ENCODE measurements at regions not wholly inside any gene's neighbourhood (a gene's known extent, or its start where the extent isn't known, plus 50 kb on each side); places are given as distances from the start of the nearest gene placed in this dataset.

DNA sequence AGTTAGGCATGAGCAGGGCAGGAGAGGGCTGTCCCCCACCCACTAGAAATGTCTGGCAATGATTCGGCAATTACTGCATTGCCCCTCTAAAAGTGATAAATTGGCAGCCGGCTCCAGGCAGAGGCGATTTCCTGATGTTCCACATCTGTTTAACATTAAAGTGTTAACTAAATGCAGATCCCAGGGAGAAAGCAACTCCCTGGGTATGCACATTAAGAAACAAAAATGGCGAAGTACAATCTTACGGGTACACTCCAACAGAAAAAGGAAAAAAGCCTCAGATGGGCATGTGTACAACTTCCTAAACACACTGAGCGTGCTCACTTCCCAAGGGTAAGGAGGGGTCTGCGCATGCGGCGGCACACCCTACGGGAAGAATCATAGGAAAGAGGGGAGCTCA, 314.4 kb downstream of the CASP12 start:
- DNase-seq (ENCODE audit: low spot score) (no peak), ATAC-seq (ENCODE audit: insufficient number of reproducible peaks, low FRiP score, low read depth) (no peak)
- TF ChIP-seq, protein P1, sequence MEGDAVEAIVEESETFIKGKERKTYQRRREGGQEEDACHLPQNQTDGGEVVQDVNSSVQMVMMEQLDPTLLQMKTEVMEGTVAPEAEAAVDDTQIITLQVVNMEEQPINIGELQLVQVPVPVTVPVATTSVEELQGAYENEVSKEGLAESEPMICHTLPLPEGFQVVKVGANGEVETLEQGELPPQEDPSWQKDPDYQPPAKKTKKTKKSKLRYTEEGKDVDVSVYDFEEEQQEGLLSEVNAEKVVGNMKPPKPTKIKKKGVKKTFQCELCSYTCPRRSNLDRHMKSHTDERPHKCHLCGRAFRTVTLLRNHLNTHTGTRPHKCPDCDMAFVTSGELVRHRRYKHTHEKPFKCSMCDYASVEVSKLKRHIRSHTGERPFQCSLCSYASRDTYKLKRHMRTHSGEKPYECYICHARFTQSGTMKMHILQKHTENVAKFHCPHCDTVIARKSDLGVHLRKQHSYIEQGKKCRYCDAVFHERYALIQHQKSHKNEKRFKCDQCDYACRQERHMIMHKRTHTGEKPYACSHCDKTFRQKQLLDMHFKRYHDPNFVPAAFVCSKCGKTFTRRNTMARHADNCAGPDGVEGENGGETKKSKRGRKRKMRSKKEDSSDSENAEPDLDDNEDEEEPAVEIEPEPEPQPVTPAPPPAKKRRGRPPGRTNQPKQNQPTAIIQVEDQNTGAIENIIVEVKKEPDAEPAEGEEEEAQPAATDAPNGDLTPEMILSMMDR (IDR thresholded peaks at IDR 0.05) = no peak
- H3K27me3 ChIP-seq (replicated peaks; ENCODE audit: insufficient read depth) = no peaks in the 10 kb centered on the region
- no peaks in the 10 kb centered on the region for H3K9me3 ChIP-seq
- no peak overlapping the region for H3K4me3 ChIP-seq
- H3K36me3 ChIP-seq = no peaks in the 10 kb centered on the region
- H3K4me1 ChIP-seq (ENCODE audit: control insufficient read depth in 1 of 2, low read depth in 2 of 2) = no peaks in the 10 kb centered on the region
- H3K27ac ChIP-seq = no peak overlapping the region

DNA sequence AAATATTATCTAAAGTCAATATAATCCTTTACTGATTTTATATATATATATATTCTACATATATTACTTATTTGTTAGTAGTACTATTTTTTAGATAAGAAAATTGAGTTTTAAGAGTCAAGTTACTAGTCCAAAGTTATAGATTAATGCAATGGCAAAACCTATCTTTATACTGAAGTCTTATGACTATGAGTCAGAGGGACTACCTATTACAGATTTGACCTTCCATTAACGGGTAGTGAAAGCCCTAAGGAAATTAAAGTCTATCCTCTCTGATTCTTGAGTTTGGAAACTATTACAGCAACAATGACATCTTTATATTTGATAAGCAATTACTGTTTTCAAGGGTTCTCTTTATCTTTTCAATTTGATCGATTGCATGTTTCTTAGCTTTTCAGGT, 315.8 kb downstream of the CASP12 start:
- Histone ChIP-seq H3K27ac (no peak overlapping the region), H3K36me3 (no peaks in the 10 kb centered on the region), H3K9me3 (no peaks in the 10 kb centered on the region), H3K27me3 (replicated peaks; ENCODE audit: insufficient read depth) (no peaks in the 10 kb centered on the region), H3K4me3 (no peak overlapping the region), H3K4me1 (ENCODE audit: control insufficient read depth in 1 of 2, low read depth in 2 of 2) (no peaks in the 10 kb centered on the region)
- no peak for DNase-seq (ENCODE audit: low spot score)
- ATAC-seq (ENCODE audit: insufficient number of reproducible peaks, low FRiP score, low read depth) = no peak
- TF ChIP-seq, protein P1 (IDR thresholded peaks at IDR 0.05) = no peak

DNA sequence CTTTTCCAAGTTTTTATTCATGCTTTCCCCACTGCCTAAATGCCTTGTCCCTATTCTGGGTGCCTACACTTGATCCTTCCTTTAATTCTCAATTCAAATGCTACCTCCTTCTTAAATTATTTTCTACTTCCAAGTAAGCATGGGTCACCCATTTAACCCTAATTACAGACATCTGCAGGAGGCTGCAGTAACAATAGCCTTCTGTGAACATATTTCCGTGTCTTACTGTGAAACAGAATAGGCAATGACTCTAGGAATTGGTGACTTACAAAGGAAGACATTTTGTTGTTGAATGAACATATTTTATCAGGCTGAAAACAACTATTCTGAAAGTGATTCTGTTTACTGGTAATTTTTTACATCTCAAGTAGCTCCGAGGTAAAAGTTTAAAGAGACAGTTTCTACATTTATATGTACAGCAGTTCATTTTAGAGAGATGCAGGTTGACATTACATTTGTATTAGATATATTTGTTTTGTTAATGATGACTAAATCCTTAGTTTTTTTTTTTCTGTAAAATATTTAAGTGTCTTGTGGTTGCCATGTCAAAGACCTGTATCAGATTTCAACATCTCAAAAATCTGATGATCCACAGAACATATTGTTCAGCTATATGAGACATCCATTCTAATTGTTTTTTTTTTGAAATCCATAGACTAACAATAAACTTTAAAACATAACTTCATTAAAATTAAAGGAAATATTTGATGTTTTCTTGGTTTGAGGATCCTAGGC, 316.8 kb downstream of the CASP12 start:
- H3K36me3 ChIP-seq = no peaks in the 10 kb centered on the region
- H3K27ac ChIP-seq = no peak overlapping the region
- no peaks in the 10 kb centered on the region for H3K4me1 ChIP-seq (ENCODE audit: control insufficient read depth in 1 of 2, low read depth in 2 of 2)
- no peak for DNase-seq (ENCODE audit: low spot score)
- H3K4me3 ChIP-seq = no peak overlapping the region
- ATAC-seq (ENCODE audit: insufficient number of reproducible peaks, low FRiP score, low read depth) = no peak
- TF ChIP-seq, protein P1 (IDR thresholded peaks at IDR 0.05) = no peak
- H3K27me3 ChIP-seq (replicated peaks; ENCODE audit: insufficient read depth) = no peaks in the 10 kb centered on the region
- H3K9me3 ChIP-seq = no peaks in the 10 kb centered on the region

DNA sequence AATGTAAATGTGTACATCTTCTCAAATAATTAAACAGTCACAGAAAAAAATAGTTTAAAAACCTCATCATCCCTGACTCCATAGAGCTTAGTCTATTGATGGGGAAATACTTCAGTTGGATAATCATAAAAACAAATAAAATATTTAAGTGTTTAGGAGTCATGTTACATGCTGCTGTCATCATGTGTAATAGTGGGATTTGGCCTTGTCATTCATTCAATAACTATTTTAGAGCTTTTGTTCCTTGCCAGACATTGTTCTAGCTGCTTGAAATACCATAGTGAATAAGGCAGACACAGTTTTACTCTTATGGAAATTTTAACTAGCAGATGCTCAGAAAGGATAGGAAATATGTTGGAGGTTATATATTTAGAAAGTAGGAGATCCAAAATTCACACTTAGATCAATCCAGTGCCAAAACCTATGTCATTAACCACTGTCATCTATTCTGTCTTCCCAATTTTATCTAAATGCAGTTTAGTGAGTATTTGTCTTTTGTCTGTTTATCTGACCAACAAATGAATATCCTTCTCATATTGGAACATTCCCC, 324.7 kb downstream of the CASP12 start:
- TF ChIP-seq, protein P1 (IDR thresholded peaks at IDR 0.05) = no peak

DNA sequence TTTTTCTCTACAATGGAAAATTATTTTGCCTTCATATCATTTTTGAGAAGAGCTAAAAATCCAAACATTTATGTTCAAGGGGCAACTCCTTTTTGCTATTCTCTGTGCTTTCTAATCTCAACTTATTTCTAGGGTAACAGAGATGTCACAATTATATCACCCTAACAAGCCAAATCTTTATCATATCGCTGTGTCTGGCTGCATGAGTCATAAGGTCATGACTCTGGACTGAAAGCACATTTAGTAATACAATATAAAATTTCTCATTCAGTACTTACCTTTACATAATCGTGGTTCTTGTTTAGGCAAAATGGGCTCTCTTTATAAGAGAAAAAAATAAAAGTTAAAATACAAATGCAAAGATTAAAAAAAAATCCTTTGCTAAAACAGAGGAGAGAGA, 326.0 kb downstream of the CASP12 start:
- no peak for ATAC-seq (ENCODE audit: insufficient number of reproducible peaks, low FRiP score, low read depth)

More for the DNA sequence above, 324.7 kb downstream of the CASP12 start:
- H3K4me3 ChIP-seq = no peak overlapping the region
- H3K4me1 ChIP-seq (ENCODE audit: control insufficient read depth in 1 of 2, low read depth in 2 of 2) = no peaks in the 10 kb centered on the region
- H3K27ac ChIP-seq = no peak overlapping the region
- DNase-seq (ENCODE audit: low spot score) (no peak), ATAC-seq (ENCODE audit: insufficient number of reproducible peaks, low FRiP score, low read depth) (no peak)
- no peaks in the 10 kb centered on the region for H3K9me3 ChIP-seq
- no peaks in the 10 kb centered on the region for H3K27me3 ChIP-seq (replicated peaks; ENCODE audit: insufficient read depth)
- H3K36me3 ChIP-seq = no peaks in the 10 kb centered on the region

More for the DNA sequence above, 326.0 kb downstream of the CASP12 start:
- Histone ChIP-seq H3K27ac (no peak overlapping the region), H3K4me3 (no peak overlapping the region), H3K36me3 (no peaks in the 10 kb centered on the region), H3K9me3 (no peaks in the 10 kb centered on the region), H3K27me3 (replicated peaks; ENCODE audit: insufficient read depth) (no peaks in the 10 kb centered on the region), H3K4me1 (ENCODE audit: control insufficient read depth in 1 of 2, low read depth in 2 of 2) (no peaks in the 10 kb centered on the region)
- no peak for DNase-seq (ENCODE audit: low spot score)
- TF ChIP-seq, protein P1 (IDR thresholded peaks at IDR 0.05) = no peak
